Right lobe of liver (tissue), 6 donors: ENCODE measurements at regions not wholly inside any gene's neighbourhood (a gene's known extent, or its start where the extent isn't known, plus 50 kb on each side); places are given as distances from the start of the nearest gene placed in this dataset.

Experiments used
- ATAC-seq, 4 donors: fragments of 200-7000 bp; cut with Tn5 transposase; one replicate each; pipeline ENCODE4 v1.9.1; 2020; ENCODE audit warnings: mild to moderate bottlenecking in 4 of 4, moderate library complexity in 4 of 4
- DNase-seq, 3 donors: peaks; one replicate each; pipeline ENCODE4 v3.0.0-alpha.2; 2020
- H3K27ac ChIP-seq, 3 donors: fragments of 200-600 bp; one replicate each; pipeline ENCODE4 v1.8.0; 2022
- H3K27me3 ChIP-seq, 2 donors: fragments of 200-600 bp; one replicate each; pipeline ENCODE4 v1.8.0; 2022
- H3K36me3 ChIP-seq, 4 donors: fragments of 200-600 bp; sonication (generic) in 1 of 4; one replicate each; pipeline versions ENCODE4 v1.5.1 to v1.8.0; 2017 to 2022; ENCODE audit warnings: control low read depth in 1 of 4
- H3K4me1 ChIP-seq, 4 donors: fragments of 200-600 bp; sonication (generic) in 1 of 4; one replicate each; pipeline versions ENCODE4 v1.5.1 to v1.8.0; 2017 to 2022; ENCODE audit warnings: control low read depth in 1 of 4
- H3K4me3 ChIP-seq, 3 donors: fragments of 200-600 bp; one replicate each; pipeline ENCODE4 v1.8.0; 2022
- H3K9me3 ChIP-seq, 4 donors: fragments of 200-600 bp; sonication (generic) in 1 of 4; one replicate each; pipeline versions ENCODE4 v1.5.1 to v1.8.0; 2017 to 2022; ENCODE audit warnings: control low read depth in 1 of 4
- POLR2A ChIP-seq: fragments of 450-650 bp; IDR thresholded peaks from one replicate; pipeline ENCODE4 v1.6.1; 2017; ENCODE audit warnings: antibody characterized with exemption, mild to moderate bottlenecking
- WGBS: methylation state at CpG from one replicate; pipeline ENCODE4 v1.1.6; 2018; ENCODE audit warnings: low coverage, low lambda C conversion rate; ENCODE audit not compliant: insufficient coverage; ENCODE audit errors: missing lambda C conversion rate; 5-methylcytosine and 5-hydroxymethylcytosine counted together
- intact Hi-C, 2 donors: fragments of 100-400 bp; cut with DNase I; formaldehyde crosslinking; loops; one replicate each; pipeline versions ENCODE4 v1.11.2 to v1.14.1; 2022
- TF ChIP-seq, protein P1 (sequence below), 4 donors: fragments of 200-600 bp in 3 of 4; fragments of 450-650 bp in 1 of 4; IDR thresholded peaks; one replicate each; pipeline versions ENCODE4 v1.5.1 to v1.8.0; 2016 to 2022; ENCODE audit warnings: antibody characterized with exemption in 4 of 4, mild to moderate bottlenecking in 2 of 4
- donor health status: DM: no; HTN: yes; CAD: no.
- donor health status: DM: no; HTN: no; CAD: no.
- donor health status: DM: no; HTN: no; CAD: no.
- donor health status: DM: no; HTN: yes; CAD: no.
- donor health status: DM: no; HTN: yes; CAD: no.

DNA sequence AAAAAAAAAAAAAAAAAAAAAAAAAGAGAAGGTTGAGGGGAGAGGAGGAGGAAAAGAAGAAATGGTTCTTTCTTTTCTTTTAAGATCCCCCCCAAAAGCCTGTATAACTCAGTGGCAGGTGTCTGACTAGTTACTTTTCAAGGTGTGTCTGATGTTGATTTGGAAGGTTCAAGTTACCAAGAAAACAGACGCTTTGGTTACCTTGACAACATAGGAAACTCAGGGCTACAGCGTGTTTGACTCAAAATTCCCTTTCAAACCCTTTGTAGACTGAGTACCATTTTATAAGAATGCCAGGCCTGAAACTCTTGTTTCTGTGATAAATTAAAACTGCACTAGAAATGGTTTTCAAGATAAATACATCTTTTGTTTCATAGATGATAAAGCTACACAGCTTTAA lies 286.8 kb downstream of the SKIDA1 start:
- no peak for DNase-seq
- Histone ChIP-seq H3K4me1 (no peaks in the 10 kb centered on the region), H3K27me3 (no peaks in the 10 kb centered on the region), H3K9me3 (no peaks in the 10 kb centered on the region), H3K27ac (no peak overlapping the region), H3K4me3 (no peak overlapping the region), H3K36me3 (no peaks in the 10 kb centered on the region)
- no peak for TF ChIP-seq POLR2A
- TF ChIP-seq, protein P1, sequence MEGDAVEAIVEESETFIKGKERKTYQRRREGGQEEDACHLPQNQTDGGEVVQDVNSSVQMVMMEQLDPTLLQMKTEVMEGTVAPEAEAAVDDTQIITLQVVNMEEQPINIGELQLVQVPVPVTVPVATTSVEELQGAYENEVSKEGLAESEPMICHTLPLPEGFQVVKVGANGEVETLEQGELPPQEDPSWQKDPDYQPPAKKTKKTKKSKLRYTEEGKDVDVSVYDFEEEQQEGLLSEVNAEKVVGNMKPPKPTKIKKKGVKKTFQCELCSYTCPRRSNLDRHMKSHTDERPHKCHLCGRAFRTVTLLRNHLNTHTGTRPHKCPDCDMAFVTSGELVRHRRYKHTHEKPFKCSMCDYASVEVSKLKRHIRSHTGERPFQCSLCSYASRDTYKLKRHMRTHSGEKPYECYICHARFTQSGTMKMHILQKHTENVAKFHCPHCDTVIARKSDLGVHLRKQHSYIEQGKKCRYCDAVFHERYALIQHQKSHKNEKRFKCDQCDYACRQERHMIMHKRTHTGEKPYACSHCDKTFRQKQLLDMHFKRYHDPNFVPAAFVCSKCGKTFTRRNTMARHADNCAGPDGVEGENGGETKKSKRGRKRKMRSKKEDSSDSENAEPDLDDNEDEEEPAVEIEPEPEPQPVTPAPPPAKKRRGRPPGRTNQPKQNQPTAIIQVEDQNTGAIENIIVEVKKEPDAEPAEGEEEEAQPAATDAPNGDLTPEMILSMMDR (IDR thresholded peaks at IDR 0.05), result no peak
- intact Hi-C loops, result no loop called here
- no peak for ATAC-seq
- 45% methylated on average over 2 of the region's 2 CpGs for WGBS

DNA sequence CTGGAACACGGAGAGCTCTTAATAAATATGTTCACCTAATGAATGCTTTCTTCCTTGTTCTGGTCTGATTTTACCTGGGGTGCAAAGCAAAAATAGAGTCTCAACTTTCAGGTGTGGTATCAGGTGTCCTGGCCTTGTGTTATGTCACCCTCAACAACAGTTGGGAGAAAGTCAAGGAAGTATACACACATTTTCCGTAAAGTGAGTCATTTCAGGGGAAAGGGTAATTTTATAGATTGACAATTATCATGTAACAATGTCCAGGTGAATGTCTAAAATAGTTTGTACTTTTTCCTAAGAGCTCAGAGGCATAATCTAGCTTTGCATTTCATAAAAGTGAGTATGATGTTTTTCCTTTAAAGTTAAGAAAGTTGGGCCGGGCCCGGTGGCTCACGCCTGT lies 287.4 kb downstream of the SKIDA1 start:
- Histone ChIP-seq H3K27ac (no peak overlapping the region), H3K4me3 (no peak overlapping the region), H3K36me3 (no peaks in the 10 kb centered on the region), H3K27me3 (no peaks in the 10 kb centered on the region), H3K4me1 (no peaks in the 10 kb centered on the region), H3K9me3 (no peaks in the 10 kb centered on the region)
- DNase-seq (no peak), ATAC-seq (no peak)
- intact Hi-C loops, result no loop called here
- TF ChIP-seq, protein P1 (IDR thresholded peaks at IDR 0.05), result no peak
- TF ChIP-seq POLR2A, result no peak
- 86% methylated on average over 5 of the region's 5 CpGs for WGBS

DNA sequence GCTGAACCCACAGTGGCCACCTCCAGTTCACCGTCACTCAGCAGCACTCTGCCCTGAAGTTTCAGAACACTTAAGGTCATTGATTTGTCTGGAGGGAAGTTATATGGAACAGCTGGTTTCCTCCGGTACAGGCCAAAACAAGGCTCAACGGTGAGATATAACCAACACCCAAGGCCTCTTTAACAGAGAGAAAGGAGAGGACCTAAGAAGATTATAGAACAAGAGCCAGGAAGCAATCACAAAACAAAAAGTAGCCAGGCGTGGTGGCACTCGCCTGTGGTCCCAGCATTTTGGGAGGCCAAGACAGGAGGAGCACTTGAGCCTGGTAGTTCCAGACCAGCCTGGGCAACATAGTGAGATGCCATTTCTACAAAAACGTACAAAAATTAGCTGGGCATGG lies 290.7 kb downstream of the SKIDA1 start:
- no peaks in the 10 kb centered on the region for H3K4me1 ChIP-seq

DNA sequence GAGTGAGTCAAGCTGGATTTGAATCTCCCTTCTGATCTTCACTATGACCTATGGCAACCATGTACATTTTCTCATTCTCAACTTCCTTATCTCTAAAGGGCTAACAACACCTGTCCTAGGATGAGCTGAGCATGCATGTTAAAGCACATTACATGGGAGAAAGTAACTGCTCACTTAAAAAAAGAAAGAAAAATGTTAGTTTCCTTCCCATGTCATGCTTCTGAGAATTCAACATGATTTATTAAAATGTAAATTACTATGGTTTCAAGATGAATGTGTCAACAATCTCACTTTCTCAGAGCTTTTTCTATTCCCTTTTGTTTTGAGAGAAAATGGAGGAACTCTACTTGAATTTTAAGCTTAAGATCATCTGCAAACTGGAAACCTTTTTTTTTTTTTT lies 295.3 kb downstream of the SKIDA1 start:
- DNase-seq (no peak), ATAC-seq (no peak)
- no peak overlapping the region for H3K27ac ChIP-seq
- no peaks in the 10 kb centered on the region for H3K9me3 ChIP-seq
- H3K4me1 ChIP-seq, result no peaks in the 10 kb centered on the region
- intact Hi-C loops, result no loop called here
- TF ChIP-seq POLR2A, result no peak
- no peak overlapping the region for H3K4me3 ChIP-seq
- no peaks in the 10 kb centered on the region for H3K27me3 ChIP-seq
- H3K36me3 ChIP-seq, result no peaks in the 10 kb centered on the region

More for the DNA sequence above, 290.7 kb downstream of the SKIDA1 start:
- DNase-seq (no peak), ATAC-seq (no peak)
- H3K9me3 ChIP-seq, result no peaks in the 10 kb centered on the region
- no peak for TF ChIP-seq POLR2A
- TF ChIP-seq, protein P1 (IDR thresholded peaks at IDR 0.05), result no peak
- H3K4me3 ChIP-seq, result no peak overlapping the region
- no peaks in the 10 kb centered on the region for H3K27me3 ChIP-seq
- no peaks in the 10 kb centered on the region for H3K36me3 ChIP-seq
- intact Hi-C loops, result no loop called here
- H3K27ac ChIP-seq, result no peak overlapping the region
- 81% methylated on average over 5 of the region's 6 CpGs for WGBS

DNA sequence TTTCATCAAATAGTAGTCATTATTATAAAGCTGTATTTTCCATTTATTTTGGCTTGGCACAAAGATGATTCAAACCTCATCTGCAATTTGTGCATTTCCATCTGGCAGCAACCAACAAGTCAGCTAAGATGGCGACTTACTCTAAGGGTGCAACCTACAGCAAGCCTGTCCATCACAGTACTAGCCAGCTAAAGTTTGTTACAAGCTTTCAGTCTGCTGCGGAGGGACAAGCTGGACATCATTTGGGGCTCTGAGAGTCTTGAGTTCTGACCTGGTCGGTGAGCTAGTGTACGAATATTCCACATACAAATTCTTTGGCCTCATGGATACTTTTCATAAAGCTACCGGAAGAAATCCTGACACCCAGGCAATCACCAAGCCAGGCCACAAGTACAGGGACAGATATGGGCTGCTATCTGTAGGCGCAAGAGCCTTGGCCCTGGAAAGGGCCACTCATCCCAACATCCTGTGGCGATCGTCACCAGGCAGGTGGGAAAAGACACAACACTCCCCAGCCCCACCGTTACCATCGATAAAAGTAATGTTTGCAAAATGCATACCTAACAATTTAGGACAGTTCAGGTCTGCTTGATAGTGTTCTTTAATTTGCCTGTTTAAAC lies 307.6 kb downstream of the SKIDA1 start:
- H3K4me3 ChIP-seq, result no peak overlapping the region
- no peak for DNase-seq
- WGBS, result 75% methylated on average over 5 of the region's 10 CpGs
- H3K27ac ChIP-seq, result no peak overlapping the region
- no peak for ATAC-seq
- no peak for TF ChIP-seq POLR2A
- TF ChIP-seq, protein P1 (IDR thresholded peaks at IDR 0.05), result no peak
- H3K36me3 ChIP-seq, result no peaks in the 10 kb centered on the region
- no peaks in the 10 kb centered on the region for H3K9me3 ChIP-seq
- H3K27me3 ChIP-seq, result no peaks in the 10 kb centered on the region
- no peaks in the 10 kb centered on the region for H3K4me1 ChIP-seq
- intact Hi-C loops, result no loop called here
